GM12872 (cell line): ENCODE measurements at regions not wholly inside any gene's neighbourhood (a gene's known extent, or its start where the extent isn't known, plus 50 kb on each side); places are given as distances from the start of the nearest gene placed in this dataset.
A peak's percentile ranks its signal among the peaks of the same experiment; 100 is the strongest.

Experiments used
- CTCF ChIP-seq: IDR thresholded peaks from 3 replicates; pipeline ENCODE4 v1.5.1; 2011; ENCODE audit warnings: low read depth, mild to moderate bottlenecking, low read length, moderate library complexity; ENCODE audit not compliant: insufficient read depth

GRCh38 chr14:58785701-58786100 is 147.9 kb downstream of the DACT1 start:
- TF ChIP-seq CTCF = no peak

- no peak for TF ChIP-seq CTCF
These were observed 149.8 kb downstream of the DACT1 start for GRCh38 chr14:58787592-58787991.

GRCh38 chr14:58788655-58789503 is 151.1 kb downstream of the DACT1 start:
- no peak for TF ChIP-seq CTCF

DNA sequence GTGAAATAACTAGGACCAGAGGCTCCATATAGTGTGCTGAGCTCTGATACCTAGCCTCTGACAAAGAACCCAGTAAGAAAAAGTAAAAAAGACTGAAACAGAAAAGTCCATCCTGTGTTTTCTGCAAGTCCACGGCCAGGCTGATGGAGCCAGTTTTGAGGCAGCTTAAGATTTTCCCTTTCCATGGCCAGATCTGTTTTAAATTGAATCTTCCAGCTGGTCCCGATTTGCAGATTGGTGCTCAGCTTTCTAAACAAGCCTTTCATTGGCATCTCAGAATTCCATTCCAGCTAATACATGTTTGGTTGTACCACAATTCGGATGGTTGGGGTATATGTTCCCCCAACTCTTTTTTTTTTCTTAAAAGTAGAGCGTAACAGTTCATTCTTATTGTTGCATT is 152.0 kb downstream of the DACT1 start:
- no peak for TF ChIP-seq CTCF

- no peak for TF ChIP-seq CTCF
These were observed 154.7 kb downstream of the DACT1 start for GRCh38 chr14:58792416-58792815.

DNA sequence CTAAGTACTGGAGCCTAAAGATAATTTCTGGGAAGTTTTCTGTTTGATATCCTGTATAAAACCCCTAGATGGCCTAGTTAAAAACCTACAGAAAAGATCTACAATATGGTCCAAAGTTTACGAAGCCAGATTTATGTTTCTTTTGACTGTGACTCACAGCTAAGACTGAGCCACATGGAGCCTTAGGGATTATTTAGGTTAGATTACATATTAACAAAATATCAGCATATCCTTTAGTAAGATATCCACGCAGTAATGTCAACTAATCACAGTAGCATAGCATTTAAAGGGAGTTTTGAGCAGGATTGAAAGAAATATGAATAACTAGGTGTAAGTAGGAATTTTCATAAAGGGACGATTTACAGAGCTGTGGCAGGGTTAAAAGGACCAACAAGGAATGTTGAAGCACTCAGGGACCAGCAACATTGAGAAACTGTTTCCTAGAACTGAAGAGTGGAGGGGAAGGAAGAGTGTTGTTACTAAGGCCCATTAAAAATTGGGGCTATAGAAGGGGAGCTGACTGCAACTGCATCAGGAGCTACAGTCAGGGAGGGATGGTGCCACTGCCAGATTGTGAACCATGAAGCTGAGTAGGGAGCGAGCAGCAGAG is 155.5 kb downstream of the DACT1 start:
- TF ChIP-seq CTCF = no peak

DNA sequence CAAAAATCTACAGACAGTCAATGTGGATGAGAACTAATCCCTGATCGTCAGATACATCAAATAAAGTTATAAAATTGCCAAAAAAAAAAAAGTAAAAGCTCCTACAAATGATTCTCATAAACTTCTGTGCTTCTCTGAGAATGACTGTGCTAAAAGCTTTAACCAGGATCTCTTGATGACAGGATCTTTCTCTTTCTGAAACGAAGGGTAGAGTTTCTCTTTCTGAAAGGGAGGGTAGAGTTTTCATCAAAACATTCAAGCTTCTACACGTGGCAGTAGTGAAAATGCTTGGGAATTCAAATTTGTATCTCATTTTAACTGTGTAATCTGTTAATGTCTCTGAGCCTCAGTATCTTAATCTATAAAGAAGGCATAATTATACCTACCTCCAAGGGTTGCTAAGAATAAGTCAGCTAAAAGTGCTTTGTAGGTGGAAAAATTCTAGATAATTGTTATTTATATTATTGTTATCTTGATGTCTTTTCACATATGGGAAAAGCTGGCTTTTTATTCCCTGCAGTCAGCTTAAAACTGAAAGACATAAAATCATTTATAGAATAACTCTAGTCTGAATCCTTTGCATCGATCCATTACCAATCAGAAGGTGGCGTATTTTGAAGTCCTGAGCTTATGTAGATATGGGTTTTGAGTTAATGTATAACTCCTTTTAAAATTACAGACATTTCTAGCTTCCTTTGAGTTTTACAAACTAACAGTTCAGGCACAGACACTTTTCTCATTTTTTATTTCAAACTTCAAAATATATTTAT is 157.4 kb downstream of the DACT1 start:
- TF ChIP-seq CTCF = 0 out of 3 replicates have a peak, but pooled peaks have one; percentile 15
